Colonic mucosa (tissue), 4 donors: ENCODE measurements at regions not wholly inside any gene's neighbourhood (a gene's known extent, or its start where the extent isn't known, plus 50 kb on each side); places are given as distances from the start of the nearest gene placed in this dataset.

Source experiments
- DNase-seq: peaks from one replicate; pipeline ENCODE4 v3.0.0-alpha.2; 2020
- H3K27ac ChIP-seq: fragments of 200-600 bp; one replicate; pipeline ENCODE4 v1.8.0; 2021
- H3K27me3 ChIP-seq: fragments of 200-600 bp; one replicate; pipeline ENCODE4 v1.8.0; 2021
- H3K36me3 ChIP-seq: fragments of 200-600 bp; one replicate; pipeline ENCODE4 v1.8.0; 2021
- H3K4me1 ChIP-seq: fragments of 200-600 bp; one replicate; pipeline ENCODE4 v1.8.0; 2021; ENCODE audit warnings: mild to moderate bottlenecking
- H3K4me3 ChIP-seq: fragments of 200-600 bp; one replicate; pipeline ENCODE4 v1.8.0; 2021
- H3K9ac ChIP-seq, 2 donors: one replicate each; pipeline ENCODE4 v1.7.0; 2013; ENCODE audit warnings: control low read depth in 2 of 2, low read depth in 2 of 2, low read length in 2 of 2
- H3K9me3 ChIP-seq: fragments of 200-600 bp; one replicate; pipeline ENCODE4 v1.8.0; 2021
- CTCF ChIP-seq: fragments of 200-600 bp; IDR thresholded peaks from one replicate; pipeline ENCODE4 v1.8.0; 2022; ENCODE audit warnings: antibody characterized with exemption, mild to moderate bottlenecking
- intact Hi-C: fragments of 100-400 bp; cut with DNase I; formaldehyde crosslinking; loops from one replicate; pipeline ENCODE4 v1.14.1; 2022
- donor health status: healthy.
- donor health status: DM: no; HTN: no; CAD: no.
- donor health status: DM: no; HTN: no; CAD: no.

DNA sequence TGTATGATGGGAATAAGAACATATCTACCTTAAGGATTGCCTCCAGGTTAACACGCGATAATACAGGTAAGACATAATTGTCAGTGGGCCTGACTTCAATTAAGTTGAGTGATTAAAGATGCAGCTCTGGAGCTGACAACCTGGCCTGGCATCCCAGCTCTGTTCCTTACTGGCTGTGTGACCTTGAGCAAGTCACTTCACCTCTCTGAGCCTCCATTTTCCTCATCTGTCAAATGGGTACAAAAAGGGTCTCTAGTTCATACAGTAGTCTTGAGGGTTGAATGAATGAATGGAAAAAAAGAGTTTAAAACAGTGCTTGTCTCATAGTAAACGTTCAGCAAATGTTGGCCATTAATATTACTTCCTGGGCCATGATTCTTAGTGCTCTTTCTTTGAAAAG, 213.9 kb downstream of the PHETA1 start:
- DNase-seq = no peak
- no peaks in the 10 kb centered on the region for H3K9me3 ChIP-seq
- H3K27ac ChIP-seq = no peak overlapping the region
- no peak overlapping the region for H3K9ac ChIP-seq
- TF ChIP-seq CTCF = no peak
- H3K4me1 ChIP-seq = no peaks in the 10 kb centered on the region
- H3K4me3 ChIP-seq = no peak overlapping the region
- intact Hi-C loops = no loop called here
- no peaks in the 10 kb centered on the region for H3K36me3 ChIP-seq
- no peaks in the 10 kb centered on the region for H3K27me3 ChIP-seq

- intact Hi-C loops = no loop called here
- H3K27me3 ChIP-seq = no peaks in the 10 kb centered on the region
- no peak overlapping the region for H3K27ac ChIP-seq
- no peak overlapping the region for H3K9ac ChIP-seq
- no peaks in the 10 kb centered on the region for H3K36me3 ChIP-seq
- H3K9me3 ChIP-seq = no peaks in the 10 kb centered on the region
- H3K4me3 ChIP-seq = no peak overlapping the region
- H3K4me1 ChIP-seq = no peaks in the 10 kb centered on the region
- TF ChIP-seq CTCF = no peak
- no peak for DNase-seq
These were observed 214.6 kb downstream of the PHETA1 start for GRCh38 chr12:111154147-111154834.

DNA sequence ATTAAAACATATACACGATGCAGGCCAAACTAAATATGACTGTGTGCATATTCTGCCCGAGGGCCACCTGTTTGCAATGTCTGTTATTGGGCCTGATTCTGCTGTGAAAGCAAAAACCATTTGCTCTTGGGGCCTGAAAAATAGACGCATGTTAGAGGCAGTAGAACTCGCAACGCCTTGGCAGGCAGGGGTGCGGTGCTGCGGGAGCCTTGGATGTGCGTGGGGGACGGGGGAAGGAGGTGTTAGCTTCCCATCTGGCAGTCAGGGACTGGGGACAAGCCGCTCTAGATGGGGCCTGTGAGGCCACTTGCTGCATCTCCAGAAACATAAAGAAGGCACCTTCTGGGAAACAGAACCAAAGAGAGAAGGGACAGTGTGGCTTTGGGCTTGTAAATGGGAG, 216.3 kb downstream of the PHETA1 start:
- Histone ChIP-seq H3K9ac (no peak overlapping the region), H3K4me1 (no peaks in the 10 kb centered on the region), H3K36me3 (no peaks in the 10 kb centered on the region), H3K27me3 (no peaks in the 10 kb centered on the region), H3K4me3 (no peak overlapping the region), H3K27ac (no peak overlapping the region), H3K9me3 (no peaks in the 10 kb centered on the region)
- no peak for TF ChIP-seq CTCF
- intact Hi-C loops = no loop called here
- no peak for DNase-seq

GRCh38 chr12:111150921-111151840, 217.7 kb downstream of the PHETA1 start:
- H3K9me3 ChIP-seq = no peaks in the 10 kb centered on the region
- no peaks in the 10 kb centered on the region for H3K27me3 ChIP-seq
- intact Hi-C loops = no loop called here
- no peak overlapping the region for H3K27ac ChIP-seq
- no peaks in the 10 kb centered on the region for H3K4me1 ChIP-seq
- no peak for TF ChIP-seq CTCF
- no peak overlapping the region for H3K4me3 ChIP-seq
- no peaks in the 10 kb centered on the region for H3K36me3 ChIP-seq
- no peak overlapping the region for H3K9ac ChIP-seq
- no peak for DNase-seq

- Histone ChIP-seq H3K9me3 (no peaks in the 10 kb centered on the region), H3K9ac (no peak overlapping the region), H3K27ac (no peak overlapping the region), H3K27me3 (no peaks in the 10 kb centered on the region), H3K36me3 (no peaks in the 10 kb centered on the region), H3K4me1 (no peaks in the 10 kb centered on the region), H3K4me3 (no peak overlapping the region)
- intact Hi-C loops = no loop called here
- TF ChIP-seq CTCF = no peak
- no peak for DNase-seq
These were observed 218.5 kb downstream of the PHETA1 start for GRCh38 chr12:111150360-111150759.
